ENCODE measurements at regions not wholly inside any gene's neighbourhood (a gene's known extent, or its start where the extent isn't known, plus 50 kb on each side); places are given as distances from the start of the nearest gene placed in this dataset.
A peak's percentile ranks its signal among the peaks of the same experiment; 100 is the strongest.

DNA sequence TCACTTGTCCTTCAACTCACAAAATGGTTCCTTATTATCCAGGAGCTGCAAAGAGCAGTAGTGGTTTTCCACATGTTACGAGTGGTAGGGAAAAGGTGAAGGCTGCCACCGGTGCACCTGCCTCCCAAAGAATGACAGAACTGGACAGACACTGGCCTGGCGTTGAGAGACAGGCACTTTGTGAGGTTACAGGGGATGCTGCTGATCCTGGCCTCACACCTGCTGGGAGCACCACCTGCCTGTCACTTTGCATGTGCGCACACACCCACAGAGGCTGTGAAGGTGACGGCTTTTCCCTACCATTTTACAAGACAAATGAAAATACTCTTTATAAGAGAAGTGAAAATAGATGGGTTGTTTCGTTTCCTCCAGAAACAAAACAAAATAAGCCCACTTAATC lies 175.3 kb upstream of the B3GAT1 start:
- WGBS, 2 donors = 61 to 62% methylated on average over 6 of the region's 6 CpGs
- no peak for ATAC-seq
- intact Hi-C loops (cut with DNase I) = no loop called here
- DNase-seq = no peak
- Histone ChIP-seq H3K36me3 (no peaks in the 10 kb centered on the region), H3K4me3 (no peak overlapping the region), H3K4me1 (peaks cover 0 to 30% (median 15%) of the 10 kb centered on the region in 9 donors), H3K27me3 (peaks cover 0 to 56% (median 11%) of the 10 kb centered on the region in 7 donors), H3K27ac (no peak overlapping the region), H3K9me3 (peaks cover 0 to 1% (median 0%) of the 10 kb centered on the region in 11 donors)
- TF ChIP-seq, protein P1, sequence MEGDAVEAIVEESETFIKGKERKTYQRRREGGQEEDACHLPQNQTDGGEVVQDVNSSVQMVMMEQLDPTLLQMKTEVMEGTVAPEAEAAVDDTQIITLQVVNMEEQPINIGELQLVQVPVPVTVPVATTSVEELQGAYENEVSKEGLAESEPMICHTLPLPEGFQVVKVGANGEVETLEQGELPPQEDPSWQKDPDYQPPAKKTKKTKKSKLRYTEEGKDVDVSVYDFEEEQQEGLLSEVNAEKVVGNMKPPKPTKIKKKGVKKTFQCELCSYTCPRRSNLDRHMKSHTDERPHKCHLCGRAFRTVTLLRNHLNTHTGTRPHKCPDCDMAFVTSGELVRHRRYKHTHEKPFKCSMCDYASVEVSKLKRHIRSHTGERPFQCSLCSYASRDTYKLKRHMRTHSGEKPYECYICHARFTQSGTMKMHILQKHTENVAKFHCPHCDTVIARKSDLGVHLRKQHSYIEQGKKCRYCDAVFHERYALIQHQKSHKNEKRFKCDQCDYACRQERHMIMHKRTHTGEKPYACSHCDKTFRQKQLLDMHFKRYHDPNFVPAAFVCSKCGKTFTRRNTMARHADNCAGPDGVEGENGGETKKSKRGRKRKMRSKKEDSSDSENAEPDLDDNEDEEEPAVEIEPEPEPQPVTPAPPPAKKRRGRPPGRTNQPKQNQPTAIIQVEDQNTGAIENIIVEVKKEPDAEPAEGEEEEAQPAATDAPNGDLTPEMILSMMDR (IDR thresholded peaks at IDR 0.05) = no peak

DNA sequence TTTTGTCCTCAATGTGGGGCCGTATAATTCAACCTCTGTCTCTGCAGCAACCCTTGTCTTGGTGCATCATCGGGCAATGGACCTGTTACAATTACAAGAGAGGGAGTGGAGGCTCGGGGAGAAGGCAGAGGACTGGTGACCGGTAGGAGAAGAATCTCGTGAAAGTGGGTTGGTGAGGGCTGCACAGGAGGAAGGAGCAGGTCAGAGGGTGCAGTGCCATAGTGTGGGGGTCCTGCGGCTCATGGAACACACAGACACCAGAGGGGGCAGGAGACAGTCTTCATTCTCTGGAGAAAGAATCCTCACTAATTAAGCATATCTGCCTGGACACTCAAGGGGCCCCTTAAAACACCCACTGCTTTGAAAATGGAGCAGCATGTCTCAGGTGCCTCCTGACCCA lies 174.7 kb upstream of the B3GAT1 start:
- Histone ChIP-seq H3K27me3 (peaks cover 0 to 56% (median 11%) of the 10 kb centered on the region in 7 donors), H3K4me1 (peaks cover 0 to 30% (median 15%) of the 10 kb centered on the region in 9 donors), H3K9me3 (no peaks in the 10 kb centered on the region), H3K4me3 (no peak overlapping the region), H3K36me3 (no peaks in the 10 kb centered on the region), H3K27ac (no peak overlapping the region)
- intact Hi-C loops (cut with DNase I) = no loop called here
- TF ChIP-seq, protein P1 (IDR thresholded peaks at IDR 0.05) = no peak
- 76 to 78% methylated on average over 6 of the region's 6 CpGs for WGBS, 2 donors
- ATAC-seq = no peak
- DNase-seq = no peak

DNA sequence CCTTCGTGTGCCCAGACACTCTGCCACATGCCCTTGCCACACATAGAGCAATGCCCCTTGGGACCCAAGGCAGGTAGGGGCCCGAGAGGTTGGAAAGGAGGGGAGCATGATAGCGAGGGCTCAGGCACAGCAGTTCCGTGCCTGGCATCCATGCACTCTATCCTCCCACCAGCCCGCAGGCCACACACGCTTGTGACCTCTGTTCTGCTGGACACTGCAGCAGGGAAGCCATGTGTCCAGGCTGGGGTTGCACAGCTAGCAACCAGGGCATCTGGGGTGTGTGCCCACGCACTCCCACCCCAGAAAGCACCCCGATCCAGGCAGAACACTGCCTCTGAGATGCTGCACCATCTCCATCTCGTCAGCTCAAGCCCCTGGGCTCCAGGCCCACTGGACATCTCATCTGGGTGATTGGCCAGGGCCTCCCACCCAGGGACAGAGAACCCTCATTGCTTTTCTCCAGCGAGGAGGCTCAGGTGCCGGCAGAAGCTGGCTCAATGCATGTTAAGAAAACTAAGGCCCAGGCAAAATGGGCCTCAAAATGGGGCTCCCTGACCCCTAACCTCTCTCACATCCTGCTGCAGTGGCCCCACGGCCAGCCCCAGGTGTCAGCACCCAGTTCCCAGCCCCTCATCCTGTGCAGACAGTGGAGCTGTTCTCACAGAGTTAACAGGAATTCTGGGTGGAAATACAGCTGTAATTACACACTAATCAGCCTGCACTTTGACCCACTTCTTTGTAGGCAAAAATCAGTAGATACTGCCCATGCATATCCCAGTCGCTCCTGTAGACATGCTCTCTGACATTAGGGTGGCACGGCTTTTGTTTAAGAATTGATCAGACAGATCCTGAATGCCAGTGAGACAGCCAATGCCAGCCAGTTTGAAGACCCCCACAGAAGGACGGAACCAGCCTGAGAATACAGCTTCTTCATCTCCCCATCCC lies 173.9 kb upstream of the B3GAT1 start:
- H3K36me3 ChIP-seq = no peaks in the 10 kb centered on the region
- ATAC-seq (no peak), DNase-seq (no peak)
- peaks cover 0 to 30% (median 15%) of the 10 kb centered on the region in 9 donors for H3K4me1 ChIP-seq
- intact Hi-C loops (cut with DNase I) = no loop called here
- H3K27me3 ChIP-seq = peaks cover 0 to 56% (median 8%) of the 10 kb centered on the region in 7 donors
- WGBS, 2 donors = 76 to 81% methylated on average over 15 of the region's 15 CpGs
- H3K27ac ChIP-seq = no peak overlapping the region
- no peaks in the 10 kb centered on the region for H3K9me3 ChIP-seq
- TF ChIP-seq, protein P1 (IDR thresholded peaks at IDR 0.05) = no peak
- H3K4me3 ChIP-seq = no peak overlapping the region

DNA sequence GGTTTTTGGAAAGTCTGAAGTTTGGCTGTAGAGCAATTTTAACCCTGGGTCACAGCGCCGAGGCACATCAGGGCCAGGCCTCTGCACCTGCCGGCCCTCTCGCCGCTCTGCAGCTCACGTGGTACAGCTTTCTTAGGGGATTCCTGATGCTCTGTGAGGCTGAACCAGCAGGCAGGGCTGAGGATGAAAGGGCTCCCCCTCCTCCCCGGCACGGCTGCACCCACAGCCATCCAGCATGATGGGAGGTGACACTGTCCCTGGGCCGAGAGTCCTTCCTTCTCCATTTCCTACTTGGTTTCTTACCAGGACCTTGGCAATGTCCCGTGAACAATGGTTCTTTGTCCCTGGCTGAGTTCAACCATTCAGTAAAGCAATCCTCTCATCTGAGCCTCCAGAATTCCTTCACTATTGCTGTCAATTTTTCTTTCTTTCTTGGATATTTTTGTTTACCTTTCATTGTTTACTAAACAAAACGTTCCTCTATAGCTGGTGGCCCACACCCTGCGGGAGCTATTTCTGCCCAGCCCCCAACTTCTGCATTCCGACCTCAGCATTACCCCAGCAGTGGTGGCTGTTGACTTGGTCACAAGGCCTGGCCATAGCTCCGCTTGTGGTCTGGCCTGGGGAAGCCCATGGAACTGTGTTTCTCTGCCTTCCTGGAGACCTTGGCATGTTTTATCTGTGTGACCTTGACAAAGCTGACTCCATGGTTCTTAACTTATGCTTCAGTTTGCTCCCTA lies 172.8 kb upstream of the B3GAT1 start:
- 64 to 65% methylated on average over 14 of the region's 14 CpGs for WGBS, 2 donors
- ATAC-seq = peak in 6 of 8 donors; percentile 40 to 75 (median 52)
- intact Hi-C loops (cut with DNase I) = no loop called here

More for the DNA sequence above, 172.8 kb upstream of the B3GAT1 start:
- no peak overlapping the region for H3K27ac ChIP-seq
- TF ChIP-seq, protein P1 (IDR thresholded peaks at IDR 0.05) = no peak
- H3K4me1 ChIP-seq = peaks cover 0 to 30% (median 15%) of the 10 kb centered on the region in 9 donors
- peaks cover 0 to 60% (median 16%) of the 10 kb centered on the region in 7 donors for H3K27me3 ChIP-seq
- no peak overlapping the region for H3K4me3 ChIP-seq
- peak in 1 of 2 donors; percentile 34 for DNase-seq
- no peaks in the 10 kb centered on the region for H3K9me3 ChIP-seq
- no peaks in the 10 kb centered on the region for H3K36me3 ChIP-seq

All from heart right ventricle (tissue), 16 donors.